ENCODE measurements at regions not wholly inside any gene's neighbourhood (a gene's known extent, or its start where the extent isn't known, plus 50 kb on each side); places are given as distances from the start of the nearest gene placed in this dataset.
"Not testable (repeated sequence)": the region's sequence is repeated elsewhere in the genome, so short reads cannot be mapped to it uniquely, and the experiment has no call there.

DNA sequence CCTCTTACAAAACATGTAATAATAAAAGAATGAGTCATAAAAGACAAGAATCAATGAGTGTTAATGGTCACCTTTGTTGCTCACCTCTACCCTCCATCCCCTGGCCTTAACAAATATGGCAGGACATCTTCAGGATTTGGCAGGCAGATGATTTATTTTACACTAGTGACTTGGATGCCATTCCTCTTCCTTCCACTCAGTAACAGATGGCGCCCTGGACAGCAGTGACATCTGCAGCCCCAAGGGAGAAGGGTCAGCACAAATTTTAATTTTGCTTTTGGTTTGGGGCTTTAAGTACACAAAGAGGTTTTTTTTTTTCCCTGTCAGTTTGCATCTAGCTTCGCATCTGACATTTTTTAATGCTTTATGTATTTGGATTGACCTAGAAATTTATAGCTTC lies 188.9 kb downstream of the ZNF92 start:
- H4K20me1 ChIP-seq (ENCODE audit: insufficient read depth); CTCF ChIA-PET; POLR2A ChIA-PET; H3K9me2 ChIP-seq (ENCODE audit: insufficient read depth); H3K27ac ChIP-seq (ENCODE audit: low read depth, low read length); H3K4me3 ChIP-seq (replicated peaks in 1 of 2; ENCODE audit: low read depth in 1 of 2, low read length in 2 of 2); H3K9ac ChIP-seq (ENCODE audit: low read length); H3K36me3 ChIP-seq (ENCODE audit: control insufficient read depth in 1 of 2, insufficient read depth in 2 of 2, low read length in 2 of 2); BruUV-seq (replicated peaks); intact Hi-C loops (cut with micrococcal nuclease); H3K27me3 ChIP-seq (ENCODE audit: insufficient read depth, low read length); H3K79me2 ChIP-seq (ENCODE audit: insufficient read depth, low read length); H3K9me3 ChIP-seq (ENCODE audit: control insufficient read depth in 1 of 2, insufficient read depth in 1 of 2, low read depth in 1 of 2, low read length in 2 of 2); H2AFZ ChIP-seq (ENCODE audit: low read depth, low read length, poor library complexity, severe bottlenecking); H3K4me2 ChIP-seq (ENCODE audit: low read length); H3K4me1 ChIP-seq (ENCODE audit: control insufficient read depth in 1 of 2, insufficient read depth in 2 of 2, low read length in 2 of 2); DNase-seq (ENCODE audit: low read depth, low spot score); RAD21 ChIA-PET (ENCODE audit: low non-redundant PET in 1 of 2, low total read pairs in 2 of 2, uncharacterized antibody in 2 of 2, unreplicated experiment in 2 of 2): not testable (repeated sequence)
- peak; percentile 89 for ATAC-seq

DNA sequence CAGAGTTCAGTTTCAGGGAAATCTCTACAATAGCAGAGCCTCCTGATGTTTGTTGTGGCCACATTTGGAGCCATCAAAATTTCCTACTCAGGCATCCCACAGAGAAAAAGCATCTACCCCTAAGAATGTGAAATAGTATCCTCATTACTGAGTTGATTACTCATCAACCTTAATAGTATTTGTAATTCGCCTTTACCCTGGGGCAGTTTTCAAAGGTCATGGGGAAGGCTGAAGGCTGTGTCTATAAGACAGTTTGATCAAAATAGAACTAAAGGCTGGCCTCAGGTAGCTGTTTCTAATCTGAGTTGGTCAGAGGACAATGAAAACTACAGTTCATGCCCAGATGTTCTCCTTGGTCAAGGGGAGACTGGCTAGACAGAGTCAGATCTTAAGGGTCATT lies 189.7 kb downstream of the ZNF92 start:
- ATAC-seq: peak; percentile 56
- CTCF ChIA-PET; H3K4me3 ChIP-seq (replicated peaks in 1 of 2; ENCODE audit: low read depth in 1 of 2, low read length in 2 of 2); H3K9ac ChIP-seq (ENCODE audit: low read length); DNase-seq (ENCODE audit: low read depth, low spot score); intact Hi-C loops (cut with micrococcal nuclease); H2AFZ ChIP-seq (ENCODE audit: low read depth, low read length, poor library complexity, severe bottlenecking); BruUV-seq (replicated peaks); POLR2A ChIA-PET; H3K27ac ChIP-seq (ENCODE audit: low read depth, low read length); RAD21 ChIA-PET (ENCODE audit: low non-redundant PET in 1 of 2, low total read pairs in 2 of 2, uncharacterized antibody in 2 of 2, unreplicated experiment in 2 of 2); H3K4me1 ChIP-seq (ENCODE audit: control insufficient read depth in 1 of 2, insufficient read depth in 2 of 2, low read length in 2 of 2); H3K36me3 ChIP-seq (ENCODE audit: control insufficient read depth in 1 of 2, insufficient read depth in 2 of 2, low read length in 2 of 2); H3K27me3 ChIP-seq (ENCODE audit: insufficient read depth, low read length); H4K20me1 ChIP-seq (ENCODE audit: insufficient read depth); H3K79me2 ChIP-seq (ENCODE audit: insufficient read depth, low read length); H3K4me2 ChIP-seq (ENCODE audit: low read length); H3K9me3 ChIP-seq (ENCODE audit: control insufficient read depth in 1 of 2, insufficient read depth in 1 of 2, low read depth in 1 of 2, low read length in 2 of 2); H3K9me2 ChIP-seq (ENCODE audit: insufficient read depth): not testable (repeated sequence)

DNA sequence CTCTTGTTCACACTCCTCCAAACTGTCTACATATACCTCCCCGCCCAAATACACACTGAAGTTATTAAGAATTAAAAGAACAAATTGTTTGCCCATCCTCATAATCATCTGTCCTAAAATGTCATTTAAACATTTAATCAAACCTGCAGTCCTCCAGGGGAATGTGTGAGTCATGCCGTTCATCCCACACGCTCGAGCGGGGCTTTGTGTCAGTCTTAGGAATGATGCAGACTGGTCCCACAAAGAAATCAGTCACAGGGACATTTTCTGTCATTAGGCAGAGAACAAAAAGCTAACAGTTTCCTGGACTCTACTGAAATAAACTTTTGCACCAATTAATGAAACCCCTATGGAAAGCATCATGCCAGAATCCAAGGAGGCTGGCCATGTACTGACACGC lies 194.6 kb downstream of the ZNF92 start:
- H3K9me3 ChIP-seq (ENCODE audit: control insufficient read depth in 1 of 2, insufficient read depth in 1 of 2, low read depth in 1 of 2, low read length in 2 of 2); H3K4me1 ChIP-seq (ENCODE audit: control insufficient read depth in 1 of 2, insufficient read depth in 2 of 2, low read length in 2 of 2); BruUV-seq (replicated peaks); intact Hi-C loops (cut with micrococcal nuclease); H3K4me3 ChIP-seq (replicated peaks in 1 of 2; ENCODE audit: low read depth in 1 of 2, low read length in 2 of 2); RAD21 ChIA-PET (ENCODE audit: low non-redundant PET in 1 of 2, low total read pairs in 2 of 2, uncharacterized antibody in 2 of 2, unreplicated experiment in 2 of 2); H3K9me2 ChIP-seq (ENCODE audit: insufficient read depth); H3K27ac ChIP-seq (ENCODE audit: low read depth, low read length); H2AFZ ChIP-seq (ENCODE audit: low read depth, low read length, poor library complexity, severe bottlenecking); H3K36me3 ChIP-seq (ENCODE audit: control insufficient read depth in 1 of 2, insufficient read depth in 2 of 2, low read length in 2 of 2); H4K20me1 ChIP-seq (ENCODE audit: insufficient read depth); H3K9ac ChIP-seq (ENCODE audit: low read length); DNase-seq (ENCODE audit: low read depth, low spot score); CTCF ChIA-PET; H3K27me3 ChIP-seq (ENCODE audit: insufficient read depth, low read length); H3K79me2 ChIP-seq (ENCODE audit: insufficient read depth, low read length); H3K4me2 ChIP-seq (ENCODE audit: low read length); POLR2A ChIA-PET: not testable (repeated sequence)
- peak; percentile 43 for ATAC-seq

DNA sequence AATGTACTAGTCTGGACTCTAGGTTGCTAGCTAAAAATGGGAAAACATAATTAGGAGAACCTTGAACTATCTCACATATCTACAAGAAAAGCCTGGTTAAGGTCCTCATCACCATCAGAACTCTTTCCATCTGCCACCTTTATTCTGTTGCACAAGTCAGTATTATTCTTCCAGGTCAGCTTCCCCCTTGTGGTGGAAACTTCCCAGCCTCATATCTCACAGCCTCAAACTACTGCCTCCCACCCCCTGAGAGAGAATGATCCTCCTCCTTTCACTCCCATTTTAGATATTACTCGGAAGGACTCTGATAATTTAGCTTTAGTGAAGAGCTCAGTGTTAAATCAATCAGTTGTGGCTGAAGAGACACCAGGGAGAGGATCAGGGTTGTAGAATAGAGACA lies 197.3 kb downstream of the ZNF92 start:
- H3K9me3 ChIP-seq (ENCODE audit: control insufficient read depth in 1 of 2, insufficient read depth in 1 of 2, low read depth in 1 of 2, low read length in 2 of 2); H2AFZ ChIP-seq (ENCODE audit: low read depth, low read length, poor library complexity, severe bottlenecking); H3K4me1 ChIP-seq (ENCODE audit: control insufficient read depth in 1 of 2, insufficient read depth in 2 of 2, low read length in 2 of 2); H3K36me3 ChIP-seq (ENCODE audit: control insufficient read depth in 1 of 2, insufficient read depth in 2 of 2, low read length in 2 of 2); CTCF ChIA-PET; RAD21 ChIA-PET (ENCODE audit: low non-redundant PET in 1 of 2, low total read pairs in 2 of 2, uncharacterized antibody in 2 of 2, unreplicated experiment in 2 of 2); H3K9ac ChIP-seq (ENCODE audit: low read length); H3K4me3 ChIP-seq (replicated peaks in 1 of 2; ENCODE audit: low read depth in 1 of 2, low read length in 2 of 2); H3K27ac ChIP-seq (ENCODE audit: low read depth, low read length); H4K20me1 ChIP-seq (ENCODE audit: insufficient read depth); H3K27me3 ChIP-seq (ENCODE audit: insufficient read depth, low read length); intact Hi-C loops (cut with micrococcal nuclease); H3K9me2 ChIP-seq (ENCODE audit: insufficient read depth); BruUV-seq (replicated peaks); H3K4me2 ChIP-seq (ENCODE audit: low read length); DNase-seq (ENCODE audit: low read depth, low spot score); POLR2A ChIA-PET; H3K79me2 ChIP-seq (ENCODE audit: insufficient read depth, low read length): not testable (repeated sequence)
- ATAC-seq: peak; percentile 69

DNA sequence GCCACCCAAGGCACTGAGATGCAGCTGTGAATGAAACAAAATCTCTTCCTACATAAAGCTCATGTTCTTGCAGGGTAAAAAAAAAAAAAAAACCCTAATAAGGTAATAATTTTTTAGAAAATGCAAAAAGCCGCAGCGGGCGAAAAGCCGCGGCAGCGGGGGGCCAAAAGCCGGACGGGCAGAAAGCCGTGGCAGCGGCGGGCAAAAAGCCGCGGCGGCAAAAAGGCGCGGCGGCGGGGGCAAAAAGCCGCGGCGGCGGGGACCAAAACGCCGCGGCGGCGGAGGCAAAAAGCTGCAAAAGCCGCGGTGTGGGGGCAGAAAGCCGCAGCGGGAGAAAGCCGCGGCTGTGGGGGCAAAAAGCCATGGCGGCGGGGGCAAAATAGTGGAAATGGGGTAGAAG lies 198.9 kb downstream of the ZNF92 start:
- H3K36me3 ChIP-seq (ENCODE audit: control insufficient read depth in 1 of 2, insufficient read depth in 2 of 2, low read length in 2 of 2); H3K4me2 ChIP-seq (ENCODE audit: low read length); H3K9ac ChIP-seq (ENCODE audit: low read length); intact Hi-C loops (cut with micrococcal nuclease); H3K4me3 ChIP-seq (replicated peaks in 1 of 2; ENCODE audit: low read depth in 1 of 2, low read length in 2 of 2); BruUV-seq (replicated peaks); CTCF ChIA-PET; H3K79me2 ChIP-seq (ENCODE audit: insufficient read depth, low read length); H4K20me1 ChIP-seq (ENCODE audit: insufficient read depth); H3K9me3 ChIP-seq (ENCODE audit: control insufficient read depth in 1 of 2, insufficient read depth in 1 of 2, low read depth in 1 of 2, low read length in 2 of 2); H3K4me1 ChIP-seq (ENCODE audit: control insufficient read depth in 1 of 2, insufficient read depth in 2 of 2, low read length in 2 of 2); H3K9me2 ChIP-seq (ENCODE audit: insufficient read depth); RAD21 ChIA-PET (ENCODE audit: low non-redundant PET in 1 of 2, low total read pairs in 2 of 2, uncharacterized antibody in 2 of 2, unreplicated experiment in 2 of 2); H3K27ac ChIP-seq (ENCODE audit: low read depth, low read length); ATAC-seq; POLR2A ChIA-PET; H3K27me3 ChIP-seq (ENCODE audit: insufficient read depth, low read length); DNase-seq (ENCODE audit: low read depth, low spot score); H2AFZ ChIP-seq (ENCODE audit: low read depth, low read length, poor library complexity, severe bottlenecking): not testable (repeated sequence)

Measured in HCT116 (cell line).